Osteocyte (in vitro differentiated cells): ENCODE measurements at regions not wholly inside any gene's neighbourhood (a gene's known extent, or its start where the extent isn't known, plus 50 kb on each side); places are given as distances from the start of the nearest gene placed in this dataset.
A peak's percentile ranks its signal among the peaks of the same experiment; 100 is the strongest.

Experiments used
- DNase-seq: peaks from one replicate; pipeline ENCODE4 v3.0.0; 2021; ENCODE audit warnings: mixed read lengths; ENCODE audit not compliant: unreplicated experiment; ENCODE audit errors: extremely low spot score
- H3K27ac Mint-ChIP-seq: one replicate; pipeline ENCODE4 v1.8.0; 2021; ENCODE audit warnings: mild to moderate bottlenecking, mixed read lengths; ENCODE audit not compliant: unreplicated experiment
- H3K27me3 Mint-ChIP-seq: one replicate; pipeline ENCODE4 v1.8.0; 2021; ENCODE audit warnings: mixed read lengths; ENCODE audit not compliant: unreplicated experiment
- H3K36me3 Mint-ChIP-seq: one replicate; pipeline ENCODE4 v1.8.0; 2021; ENCODE audit warnings: mixed read lengths; ENCODE audit not compliant: unreplicated experiment
- H3K4me1 Mint-ChIP-seq: one replicate; pipeline ENCODE4 v1.8.0; 2021; ENCODE audit warnings: mixed read lengths; ENCODE audit not compliant: unreplicated experiment
- H3K4me3 Mint-ChIP-seq: one replicate; pipeline ENCODE4 v1.8.0; 2021; ENCODE audit warnings: mild to moderate bottlenecking, moderate library complexity, mixed read lengths; ENCODE audit not compliant: unreplicated experiment
- H3K9me3 Mint-ChIP-seq: one replicate; pipeline ENCODE4 v1.8.0; 2021; ENCODE audit warnings: mixed read lengths; ENCODE audit not compliant: unreplicated experiment
- CTCF ChIP-seq: fragments of 200-600 bp; sonication (generic); IDR thresholded peaks from 2 replicates; pipeline ENCODE4 v1.5.0; 2021; ENCODE audit warnings: antibody characterized with exemption, mild to moderate bottlenecking, moderate library complexity

- H3K36me3 Mint-ChIP-seq: no peaks in the 10 kb centered on the region
- H3K9me3 Mint-ChIP-seq: no peaks in the 10 kb centered on the region
- peak overlapping the region; percentile 16 for H3K27ac Mint-ChIP-seq
- no peak for DNase-seq
- no peak overlapping the region for H3K4me3 Mint-ChIP-seq
- no peak for TF ChIP-seq CTCF
- no peaks in the 10 kb centered on the region for H3K27me3 Mint-ChIP-seq
- peaks cover 40% of the 10 kb centered on the region for H3K4me1 Mint-ChIP-seq
Measured at GRCh38 chr11:35077709-35078469, 61.1 kb upstream of the CD44 start.

DNA sequence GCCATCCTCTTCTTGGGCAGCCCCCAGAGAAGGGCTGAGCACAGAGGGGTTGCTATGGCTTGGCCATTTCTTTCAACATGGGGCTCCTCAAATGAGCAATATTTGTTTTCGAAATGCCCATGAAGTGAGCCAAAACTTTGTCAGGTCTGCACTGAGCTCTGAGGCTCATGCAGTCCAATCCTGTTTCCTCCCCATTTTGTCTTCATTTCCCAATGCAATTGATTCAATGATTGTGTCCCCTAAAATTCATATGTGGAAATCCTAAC lies 60.6 kb upstream of the CD44 start:
- no peak for DNase-seq
- no peak overlapping the region for H3K27ac Mint-ChIP-seq
- no peaks in the 10 kb centered on the region for H3K9me3 Mint-ChIP-seq
- no peak overlapping the region for H3K4me3 Mint-ChIP-seq
- no peaks in the 10 kb centered on the region for H3K27me3 Mint-ChIP-seq
- TF ChIP-seq CTCF: no peak
- H3K36me3 Mint-ChIP-seq: no peaks in the 10 kb centered on the region
- peaks cover 41% of the 10 kb centered on the region for H3K4me1 Mint-ChIP-seq

DNA sequence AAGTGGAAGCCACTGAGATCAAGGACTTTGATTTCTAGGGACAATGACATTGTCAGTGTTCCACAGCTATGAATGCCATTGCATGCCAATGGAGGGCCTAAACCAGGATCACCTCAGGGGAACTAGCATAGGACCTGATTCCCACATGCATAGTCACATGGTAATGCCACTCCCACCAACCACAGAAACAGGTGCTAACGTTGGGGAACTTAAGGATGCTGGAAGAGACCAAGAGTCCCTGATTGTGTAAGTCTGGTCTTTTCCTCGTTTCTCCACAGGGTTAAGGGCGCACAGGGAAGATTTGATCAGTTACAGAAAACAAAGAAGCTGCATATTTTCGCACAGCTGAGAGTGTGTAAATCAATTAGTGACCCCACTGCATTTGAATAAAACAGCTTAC lies 59.4 kb upstream of the CD44 start:
- Mint-ChIP-seq H3K4me1 (peaks cover 40% of the 10 kb centered on the region), H3K27me3 (no peaks in the 10 kb centered on the region), H3K9me3 (no peaks in the 10 kb centered on the region), H3K27ac (no peak overlapping the region), H3K4me3 (no peak overlapping the region), H3K36me3 (no peaks in the 10 kb centered on the region)
- no peak for DNase-seq
- TF ChIP-seq CTCF: no peak

- peak overlapping the region; percentile 99 for H3K27ac Mint-ChIP-seq
- peak; percentile 85 for DNase-seq
- H3K9me3 Mint-ChIP-seq: no peaks in the 10 kb centered on the region
- H3K4me1 Mint-ChIP-seq: peaks cover 51% of the 10 kb centered on the region
- TF ChIP-seq CTCF: no peak
- no peaks in the 10 kb centered on the region for H3K27me3 Mint-ChIP-seq
- H3K36me3 Mint-ChIP-seq: no peaks in the 10 kb centered on the region
- H3K4me3 Mint-ChIP-seq: no peak overlapping the region
Measured at GRCh38 chr11:35082321-35083180, 56.4 kb upstream of the CD44 start.

DNA sequence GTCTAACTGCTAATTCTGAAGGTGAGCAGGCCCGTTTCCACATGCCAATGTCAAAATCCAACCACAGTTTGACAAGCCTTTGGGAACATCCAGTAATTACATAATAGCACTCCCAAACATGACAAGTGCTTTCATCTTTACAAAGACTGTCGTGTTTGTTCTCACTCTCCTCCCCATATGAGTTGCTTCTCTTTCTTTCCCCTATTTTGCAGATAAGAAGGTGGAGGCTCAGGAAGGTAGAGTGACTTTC lies 55.9 kb upstream of the CD44 start:
- peak overlapping the region; percentile 99 for H3K27ac Mint-ChIP-seq
- no peaks in the 10 kb centered on the region for H3K36me3 Mint-ChIP-seq
- peaks cover 47% of the 10 kb centered on the region for H3K4me1 Mint-ChIP-seq
- no peaks in the 10 kb centered on the region for H3K27me3 Mint-ChIP-seq
- H3K9me3 Mint-ChIP-seq: no peaks in the 10 kb centered on the region
- DNase-seq: no peak
- no peak overlapping the region for H3K4me3 Mint-ChIP-seq
- TF ChIP-seq CTCF: no peak
